ENCODE measurements at regions not wholly inside any gene's neighbourhood (a gene's known extent, or its start where the extent isn't known, plus 50 kb on each side); places are given as distances from the start of the nearest gene placed in this dataset.

- Histone ChIP-seq H3K9ac (ENCODE audit: low read length in 3 of 3) (no peak overlapping the region), H3K36me3 (ENCODE audit: control insufficient read depth in 2 of 3, insufficient read depth in 3 of 3, low read length in 3 of 3) (peaks cover 0 to 4% (median 0%) of the 10 kb centered on the region in 3 donors), H3K4me1 (ENCODE audit: control insufficient read depth in 2 of 3, insufficient read depth in 2 of 3, low read depth in 1 of 3, low read length in 3 of 3) (no peaks in the 10 kb centered on the region), H3K9me3 (ENCODE audit: control insufficient read depth in 2 of 3, insufficient read depth in 1 of 3, low read length in 3 of 3) (no peaks in the 10 kb centered on the region), H3K27me3 (ENCODE audit: control insufficient read depth, insufficient read depth, low read length) (no peaks in the 10 kb centered on the region), H3K4me3 (ENCODE audit: low read length in 3 of 3) (no peak overlapping the region), H3K27ac (ENCODE audit: low read depth in 2 of 2, low read length in 2 of 2) (no peak overlapping the region)
- no peak for DNase-seq
- intact Hi-C loops (cut with DNase I) = no loop called here
- no peak for TF ChIP-seq CTCF (IDR thresholded peaks at IDR 0.05; ENCODE audit: borderline replicate concordance, extremely low read depth, insufficient read depth)
- FAIRE-seq = no peak
Measured at GRCh38 chr16:27644165-27644564, 94.2 kb downstream of the KATNIP start.

- H3K4me1 ChIP-seq (ENCODE audit: control insufficient read depth in 2 of 3, insufficient read depth in 2 of 3, low read depth in 1 of 3, low read length in 3 of 3) = no peaks in the 10 kb centered on the region
- H3K9ac ChIP-seq (ENCODE audit: low read length in 3 of 3) = no peak overlapping the region
- no peak for FAIRE-seq
- intact Hi-C loops (cut with DNase I) = no loop called here
- no peak for DNase-seq
- H3K27me3 ChIP-seq (ENCODE audit: control insufficient read depth, insufficient read depth, low read length) = no peaks in the 10 kb centered on the region
- H3K27ac ChIP-seq (ENCODE audit: low read depth in 2 of 2, low read length in 2 of 2) = no peak overlapping the region
- H3K36me3 ChIP-seq (ENCODE audit: control insufficient read depth in 2 of 3, insufficient read depth in 3 of 3, low read length in 3 of 3) = peaks cover 0 to 4% (median 0%) of the 10 kb centered on the region in 3 donors
- H3K9me3 ChIP-seq (ENCODE audit: control insufficient read depth in 2 of 3, insufficient read depth in 1 of 3, low read length in 3 of 3) = no peaks in the 10 kb centered on the region
- H3K4me3 ChIP-seq (ENCODE audit: low read length in 3 of 3) = no peak overlapping the region
- TF ChIP-seq CTCF (IDR thresholded peaks at IDR 0.05; ENCODE audit: borderline replicate concordance, extremely low read depth, insufficient read depth) = no peak
Measured at GRCh38 chr16:27645396-27645795, 95.5 kb downstream of the KATNIP start.

GRCh38 chr16:27646806-27647205 is 96.9 kb downstream of the KATNIP start:
- intact Hi-C loops (cut with DNase I) = no loop called here
- no peaks in the 10 kb centered on the region for H3K27me3 ChIP-seq (ENCODE audit: control insufficient read depth, insufficient read depth, low read length)
- no peak for TF ChIP-seq CTCF (IDR thresholded peaks at IDR 0.05; ENCODE audit: borderline replicate concordance, extremely low read depth, insufficient read depth)
- H3K9ac ChIP-seq (ENCODE audit: low read length in 3 of 3) = no peak overlapping the region
- H3K4me1 ChIP-seq (ENCODE audit: control insufficient read depth in 2 of 3, insufficient read depth in 2 of 3, low read depth in 1 of 3, low read length in 3 of 3) = no peaks in the 10 kb centered on the region
- no peak overlapping the region for H3K27ac ChIP-seq (ENCODE audit: low read depth in 2 of 2, low read length in 2 of 2)
- DNase-seq (no peak), FAIRE-seq (no peak)
- peaks cover 0 to 4% (median 0%) of the 10 kb centered on the region in 3 donors for H3K36me3 ChIP-seq (ENCODE audit: control insufficient read depth in 2 of 3, insufficient read depth in 3 of 3, low read length in 3 of 3)
- no peaks in the 10 kb centered on the region for H3K9me3 ChIP-seq (ENCODE audit: control insufficient read depth in 2 of 3, insufficient read depth in 1 of 3, low read length in 3 of 3)
- H3K4me3 ChIP-seq (ENCODE audit: low read length in 3 of 3) = no peak overlapping the region

GRCh38 chr16:27649021-27649420 is 99.1 kb downstream of the KATNIP start:
- no peak for FAIRE-seq
- peaks cover 0 to 4% (median 0%) of the 10 kb centered on the region in 3 donors for H3K36me3 ChIP-seq (ENCODE audit: control insufficient read depth in 2 of 3, insufficient read depth in 3 of 3, low read length in 3 of 3)
- DNase-seq = no peak
- H3K27ac ChIP-seq (ENCODE audit: low read depth in 2 of 2, low read length in 2 of 2) = no peak overlapping the region
- no peaks in the 10 kb centered on the region for H3K27me3 ChIP-seq (ENCODE audit: control insufficient read depth, insufficient read depth, low read length)
- TF ChIP-seq CTCF (IDR thresholded peaks at IDR 0.05; ENCODE audit: borderline replicate concordance, extremely low read depth, insufficient read depth) = no peak
- no peak overlapping the region for H3K9ac ChIP-seq (ENCODE audit: low read length in 3 of 3)
- intact Hi-C loops (cut with DNase I) = no loop called here
- H3K9me3 ChIP-seq (ENCODE audit: control insufficient read depth in 2 of 3, insufficient read depth in 1 of 3, low read length in 3 of 3) = no peaks in the 10 kb centered on the region
- H3K4me1 ChIP-seq (ENCODE audit: control insufficient read depth in 2 of 3, insufficient read depth in 2 of 3, low read depth in 1 of 3, low read length in 3 of 3) = no peaks in the 10 kb centered on the region
- no peak overlapping the region for H3K4me3 ChIP-seq (ENCODE audit: low read length in 3 of 3)
